Chondrocyte (in vitro differentiated cells): ENCODE measurements at regions not wholly inside any gene's neighbourhood (a gene's known extent, or its start where the extent isn't known, plus 50 kb on each side); places are given as distances from the start of the nearest gene placed in this dataset.

Experiments used
- DNase-seq: peaks from one replicate; pipeline ENCODE4 v3.0.0; 2021; ENCODE audit warnings: mixed read lengths, low spot score
- H3K27ac Mint-ChIP-seq: one replicate; pipeline ENCODE4 v1.8.0; 2021; ENCODE audit warnings: mild to moderate bottlenecking, moderate library complexity, mixed read lengths; ENCODE audit not compliant: unreplicated experiment
- H3K27me3 Mint-ChIP-seq: 2 replicates; pipeline ENCODE4 v1.8.0; 2021; ENCODE audit warnings: low read depth, mixed read lengths
- H3K36me3 Mint-ChIP-seq: 2 replicates; pipeline ENCODE4 v1.8.0; 2021; ENCODE audit warnings: low read depth, mixed read lengths
- H3K4me1 Mint-ChIP-seq: 2 replicates; pipeline ENCODE4 v1.8.0; 2021; ENCODE audit warnings: low read depth, mild to moderate bottlenecking, mixed read lengths
- H3K4me3 Mint-ChIP-seq: one replicate; pipeline ENCODE4 v1.8.0; 2021; ENCODE audit warnings: mild to moderate bottlenecking, moderate library complexity, mixed read lengths; ENCODE audit not compliant: unreplicated experiment
- H3K9me3 Mint-ChIP-seq: 2 replicates; pipeline ENCODE4 v1.8.0; 2021; ENCODE audit warnings: low read depth, mixed read lengths
- TF ChIP-seq, protein P1 (sequence below): fragments of 200-600 bp; sonication (generic); IDR thresholded peaks from 2 replicates; pipeline ENCODE4 v1.5.0; 2021; ENCODE audit warnings: antibody characterized with exemption, mild to moderate bottlenecking, moderate library complexity

DNA sequence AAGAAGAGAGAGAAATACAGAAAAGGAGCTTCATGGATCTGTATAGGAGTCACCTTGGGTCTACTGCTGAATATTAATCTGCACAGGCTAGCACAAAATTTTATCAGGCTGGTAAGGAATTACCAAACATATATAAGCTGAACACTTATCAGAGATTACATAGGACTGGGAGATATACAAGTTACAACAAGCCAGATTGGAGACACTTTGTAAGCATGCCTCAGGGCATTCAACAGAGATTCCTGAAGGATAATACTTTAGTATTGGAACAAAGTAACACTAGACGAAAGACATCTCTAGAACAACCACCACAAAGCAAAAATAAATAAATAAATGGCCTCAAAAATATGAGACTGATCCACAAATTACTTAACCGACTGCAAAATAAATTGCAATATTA lies 197.8 kb downstream of the ANXA1 start:
- H3K4me1 Mint-ChIP-seq = no peaks in the 10 kb centered on the region
- peaks cover 3% of the 10 kb centered on the region for H3K9me3 Mint-ChIP-seq
- H3K27ac Mint-ChIP-seq = no peak overlapping the region
- peaks cover 8% of the 10 kb centered on the region for H3K27me3 Mint-ChIP-seq
- TF ChIP-seq, protein P1, sequence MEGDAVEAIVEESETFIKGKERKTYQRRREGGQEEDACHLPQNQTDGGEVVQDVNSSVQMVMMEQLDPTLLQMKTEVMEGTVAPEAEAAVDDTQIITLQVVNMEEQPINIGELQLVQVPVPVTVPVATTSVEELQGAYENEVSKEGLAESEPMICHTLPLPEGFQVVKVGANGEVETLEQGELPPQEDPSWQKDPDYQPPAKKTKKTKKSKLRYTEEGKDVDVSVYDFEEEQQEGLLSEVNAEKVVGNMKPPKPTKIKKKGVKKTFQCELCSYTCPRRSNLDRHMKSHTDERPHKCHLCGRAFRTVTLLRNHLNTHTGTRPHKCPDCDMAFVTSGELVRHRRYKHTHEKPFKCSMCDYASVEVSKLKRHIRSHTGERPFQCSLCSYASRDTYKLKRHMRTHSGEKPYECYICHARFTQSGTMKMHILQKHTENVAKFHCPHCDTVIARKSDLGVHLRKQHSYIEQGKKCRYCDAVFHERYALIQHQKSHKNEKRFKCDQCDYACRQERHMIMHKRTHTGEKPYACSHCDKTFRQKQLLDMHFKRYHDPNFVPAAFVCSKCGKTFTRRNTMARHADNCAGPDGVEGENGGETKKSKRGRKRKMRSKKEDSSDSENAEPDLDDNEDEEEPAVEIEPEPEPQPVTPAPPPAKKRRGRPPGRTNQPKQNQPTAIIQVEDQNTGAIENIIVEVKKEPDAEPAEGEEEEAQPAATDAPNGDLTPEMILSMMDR = no peak
- no peak overlapping the region for H3K4me3 Mint-ChIP-seq
- H3K36me3 Mint-ChIP-seq = no peaks in the 10 kb centered on the region
- DNase-seq = no peak

DNA sequence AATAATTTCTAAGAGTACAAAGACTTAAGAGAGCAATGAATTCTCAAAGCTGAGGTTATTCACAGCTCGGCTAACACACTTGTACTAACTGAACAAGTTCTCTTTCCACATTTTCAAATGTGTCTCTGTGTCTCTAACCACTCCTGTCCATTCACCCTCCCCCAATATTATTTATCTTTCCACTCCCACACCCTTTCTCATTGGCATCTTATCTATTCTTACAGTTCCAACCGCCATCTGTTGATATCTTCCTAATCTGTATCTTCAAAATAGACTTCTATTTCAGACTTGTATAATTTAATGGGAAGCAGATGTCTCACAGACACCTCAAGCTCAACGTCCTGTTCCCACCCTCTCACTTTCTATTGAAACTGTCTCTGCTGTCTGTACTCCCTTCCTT lies 205.9 kb downstream of the ANXA1 start:
- TF ChIP-seq, protein P1 = no peak
- no peak for DNase-seq
- Mint-ChIP-seq H3K4me3 (no peak overlapping the region), H3K36me3 (no peaks in the 10 kb centered on the region), H3K9me3 (no peaks in the 10 kb centered on the region), H3K27ac (no peak overlapping the region), H3K27me3 (peaks cover 13% of the 10 kb centered on the region), H3K4me1 (no peaks in the 10 kb centered on the region)

DNA sequence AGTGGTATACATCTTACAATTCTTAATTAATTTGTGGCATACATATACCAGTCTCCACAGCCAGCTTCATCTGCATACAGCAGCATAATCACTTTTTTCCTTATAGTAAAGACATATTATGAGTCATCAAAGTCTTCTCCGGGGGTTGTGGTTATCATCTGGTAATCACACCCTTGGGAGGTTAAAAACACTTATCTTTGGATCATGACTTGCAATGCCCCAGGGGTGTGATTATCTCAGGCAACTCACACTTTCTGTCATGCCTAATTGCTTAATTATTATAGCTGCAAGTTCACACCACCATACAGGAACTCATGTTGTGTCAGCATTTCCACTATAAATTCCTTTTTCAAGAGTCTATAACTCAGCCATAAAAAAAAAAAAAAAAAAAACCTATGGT lies 218.4 kb downstream of the ANXA1 start:
- TF ChIP-seq, protein P1 = no peak
- DNase-seq = no peak
- Mint-ChIP-seq H3K9me3 (no peaks in the 10 kb centered on the region), H3K27ac (no peak overlapping the region), H3K4me1 (no peaks in the 10 kb centered on the region), H3K4me3 (no peak overlapping the region), H3K36me3 (no peaks in the 10 kb centered on the region), H3K27me3 (peaks cover 15% of the 10 kb centered on the region)

DNA sequence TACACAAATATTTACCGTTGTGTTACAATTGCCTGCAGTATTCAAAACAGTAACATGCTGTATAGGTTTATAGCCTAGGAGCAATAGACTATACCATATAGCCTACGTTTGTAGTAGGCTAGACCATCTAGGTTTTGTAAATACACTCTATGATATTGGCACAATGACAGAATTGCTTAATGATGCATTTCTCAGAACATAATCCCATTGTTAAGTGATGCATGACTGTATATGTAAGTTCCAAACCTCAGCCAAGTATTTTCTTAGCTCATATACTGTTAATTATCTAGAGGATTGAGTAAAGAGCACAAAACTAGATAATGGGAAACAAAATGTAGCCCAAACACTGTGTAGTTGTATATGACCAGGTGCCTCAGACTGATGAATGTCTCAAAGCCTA lies 220.1 kb downstream of the ANXA1 start:
- Mint-ChIP-seq H3K27me3 (peaks cover 10% of the 10 kb centered on the region), H3K4me3 (no peak overlapping the region), H3K36me3 (no peaks in the 10 kb centered on the region), H3K4me1 (no peaks in the 10 kb centered on the region), H3K9me3 (no peaks in the 10 kb centered on the region), H3K27ac (no peak overlapping the region)
- TF ChIP-seq, protein P1 = no peak
- no peak for DNase-seq

DNA sequence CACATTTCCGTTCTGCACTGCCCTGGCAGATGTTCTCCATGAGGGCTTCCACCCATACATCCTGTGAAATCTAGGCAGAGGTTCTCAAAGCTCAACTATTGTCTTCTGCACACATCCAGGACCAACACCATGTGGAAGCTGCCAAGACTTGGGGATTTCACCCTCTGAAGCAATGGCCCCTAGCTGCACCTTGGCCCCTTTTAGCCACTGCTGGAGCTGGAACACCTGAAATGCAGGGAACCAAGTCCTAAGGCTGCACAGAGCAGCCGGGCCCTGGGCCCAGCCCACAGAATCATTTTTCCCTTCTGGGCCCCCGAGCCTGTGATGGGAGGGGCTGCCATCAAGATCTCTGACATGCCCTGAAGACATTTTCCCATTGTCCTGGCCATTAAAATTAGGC lies 228.7 kb downstream of the ANXA1 start:
- no peaks in the 10 kb centered on the region for H3K4me1 Mint-ChIP-seq
- H3K9me3 Mint-ChIP-seq = no peaks in the 10 kb centered on the region
- no peak for DNase-seq
- TF ChIP-seq, protein P1 = no peak
- peaks cover 16% of the 10 kb centered on the region for H3K27me3 Mint-ChIP-seq
- no peaks in the 10 kb centered on the region for H3K36me3 Mint-ChIP-seq
- no peak overlapping the region for H3K27ac Mint-ChIP-seq
- H3K4me3 Mint-ChIP-seq = no peak overlapping the region
